Loucy (cell line): ENCODE measurements at regions not wholly inside any gene's neighbourhood (a gene's known extent, or its start where the extent isn't known, plus 50 kb on each side); places are given as distances from the start of the nearest gene placed in this dataset.

ENCODE experiments used
- H2AFZ ChIP-seq: fragments of 200-600 bp; sonication (generic); 2 replicates; pipeline ENCODE4 v1.6.0; 2016; ENCODE audit warnings: antibody characterized with exemption, mild to moderate bottlenecking, low read length, moderate library complexity
- H3F3A ChIP-seq: fragments of 200-600 bp; 2 replicates; pipeline ENCODE4 v1.6.0; 2016; ENCODE audit warnings: antibody characterized with exemption, low read depth, mild to moderate bottlenecking
- H3K27me3 ChIP-seq: fragments of 200-600 bp; sonication (generic); 2 replicates; pipeline ENCODE4 v1.6.1; 2014; ENCODE audit warnings: low read length, mild to moderate bottlenecking; ENCODE audit not compliant: insufficient read depth, poor library complexity, severe bottlenecking
- H3K36me3 ChIP-seq: fragments of 200-600 bp; sonication (generic); 2 replicates; pipeline ENCODE4 v1.6.1; 2016; ENCODE audit warnings: low read length; ENCODE audit not compliant: insufficient read depth
- H3K4me1 ChIP-seq: fragments of 200-600 bp; sonication (generic); 2 replicates; pipeline ENCODE4 v1.5.1; 2014; ENCODE audit warnings: low read length, mild to moderate bottlenecking; ENCODE audit not compliant: insufficient read depth, poor library complexity, severe bottlenecking
- H3K4me2 ChIP-seq: fragments of 200-600 bp; sonication (generic); 2 replicates; pipeline ENCODE4 v1.6.0; 2014; ENCODE audit warnings: antibody characterized with exemption, low read length, low read depth, mild to moderate bottlenecking; ENCODE audit not compliant: poor library complexity, severe bottlenecking
- H3K4me3 ChIP-seq: fragments of 200-600 bp; sonication (generic); 2 replicates; pipeline ENCODE4 v1.5.1; 2014; ENCODE audit warnings: low read length, mild to moderate bottlenecking, mixed read lengths; ENCODE audit not compliant: poor library complexity, severe bottlenecking
- H3K79me2 ChIP-seq: fragments of 200-600 bp; sonication (generic); 2 replicates; pipeline ENCODE4 v1.6.1; 2014; ENCODE audit warnings: low read length; ENCODE audit not compliant: insufficient read depth
- H3K9ac ChIP-seq: fragments of 200-600 bp; sonication (generic); 2 replicates; pipeline ENCODE4 v1.6.0; 2014; ENCODE audit warnings: mild to moderate bottlenecking, low read depth, low read length, moderate library complexity; ENCODE audit not compliant: poor library complexity, severe bottlenecking
- H3K9me2 ChIP-seq: fragments of 200-600 bp; sonication (generic); replicated peaks from 2 replicates; pipeline ENCODE4 v1.6.1; 2016; ENCODE audit warnings: low read depth, low read length, mixed read lengths
- H3K9me3 ChIP-seq: fragments of 200-600 bp; sonication (generic); 2 replicates; pipeline ENCODE4 v1.6.1; 2014; ENCODE audit warnings: mild to moderate bottlenecking, antibody characterized with exemption, low read length, low read depth; ENCODE audit not compliant: insufficient read depth
- H4K20me1 ChIP-seq: fragments of 200-600 bp; sonication (generic); 2 replicates; pipeline ENCODE4 v1.6.0; 2014; ENCODE audit warnings: antibody characterized with exemption, low read length, mild to moderate bottlenecking; ENCODE audit not compliant: insufficient read depth, poor library complexity, severe bottlenecking
- CTCF ChIP-seq: fragments of 200-600 bp; sonication (generic); conservative IDR thresholded peaks from 2 replicates; pipeline ENCODE4 v1.5.1; 2014; ENCODE audit warnings: mild to moderate bottlenecking, antibody characterized with exemption, low read length
- EZH2phosphoT487 ChIP-seq: fragments of 200-600 bp; IDR thresholded peaks from 2 replicates; pipeline ENCODE4 v1.6.1; 2018; ENCODE audit warnings: antibody characterized with exemption, mild to moderate bottlenecking, moderate library complexity, borderline replicate concordance

GRCh38 chr3:110253794-110254193 is 817.8 kb upstream of the NECTIN3 start:
- Histone ChIP-seq H3K4me1 (peaks cover 6% of the 10 kb centered on the region), H3K4me2 (no peak overlapping the region), H3F3A (no peaks in the 10 kb centered on the region), H3K79me2 (no peaks in the 10 kb centered on the region), H3K9me3 (no peaks in the 10 kb centered on the region), H3K9me2 (no peaks in the 10 kb centered on the region), H3K9ac (no peak overlapping the region), H3K36me3 (no peaks in the 10 kb centered on the region), H3K4me3 (no peak overlapping the region), H2AFZ (no peak overlapping the region), H4K20me1 (no peaks in the 10 kb centered on the region), H3K27me3 (no peaks in the 10 kb centered on the region)
- TF ChIP-seq CTCF: no peak
- TF ChIP-seq EZH2phosphoT487: no peak

- Histone ChIP-seq H4K20me1 (no peaks in the 10 kb centered on the region), H3K4me2 (no peak overlapping the region), H3K4me3 (no peak overlapping the region), H3K79me2 (no peaks in the 10 kb centered on the region), H3K9me2 (no peaks in the 10 kb centered on the region), H3K9me3 (no peaks in the 10 kb centered on the region), H3K4me1 (peaks cover 6% of the 10 kb centered on the region), H3K36me3 (no peaks in the 10 kb centered on the region), H3F3A (no peaks in the 10 kb centered on the region), H3K9ac (no peak overlapping the region), H3K27me3 (no peaks in the 10 kb centered on the region), H2AFZ (no peak overlapping the region)
- TF ChIP-seq CTCF (no peak), EZH2phosphoT487 (no peak)
Measured at GRCh38 chr3:110254591-110254990, 817.0 kb upstream of the NECTIN3 start.

GRCh38 chr3:110261141-110261540 is 810.5 kb upstream of the NECTIN3 start:
- no peaks in the 10 kb centered on the region for H3K27me3 ChIP-seq
- H3K9ac ChIP-seq: no peak overlapping the region
- TF ChIP-seq CTCF (no peak), EZH2phosphoT487 (no peak)
- no peaks in the 10 kb centered on the region for H3F3A ChIP-seq
- no peak overlapping the region for H3K4me2 ChIP-seq
- H3K36me3 ChIP-seq: no peaks in the 10 kb centered on the region
- H3K9me3 ChIP-seq: no peaks in the 10 kb centered on the region
- H2AFZ ChIP-seq: no peak overlapping the region
- peaks cover 17% of the 10 kb centered on the region for H3K4me1 ChIP-seq
- no peaks in the 10 kb centered on the region for H3K9me2 ChIP-seq
- H3K79me2 ChIP-seq: no peaks in the 10 kb centered on the region
- no peak overlapping the region for H3K4me3 ChIP-seq
- H4K20me1 ChIP-seq: no peaks in the 10 kb centered on the region
